HG03103 (cell line): ENCODE measurements at regions not wholly inside any gene's neighbourhood (a gene's known extent, or its start where the extent isn't known, plus 50 kb on each side); places are given as distances from the start of the nearest gene placed in this dataset.

Experiments
- ATAC-seq: cut with Tn5 transposase; IDR thresholded peaks from one replicate; pipeline ENCODE4 v1.9.1; 2021; ENCODE audit warnings: low read depth; ENCODE audit not compliant: unreplicated experiment

- ATAC-seq: no peak
These were observed 175.0 kb upstream of the HS3ST1 start for GRCh38 chr4:11603591-11604194.

GRCh38 chr4:11602606-11603340 is 174.1 kb upstream of the HS3ST1 start:
- no peak for ATAC-seq

GRCh38 chr4:11599064-11599463 is 170.4 kb upstream of the HS3ST1 start:
- ATAC-seq: no peak

- ATAC-seq: no peak
These were observed 169.9 kb upstream of the HS3ST1 start for GRCh38 chr4:11598591-11598990.

GRCh38 chr4:11597506-11597905 is 168.8 kb upstream of the HS3ST1 start:
- no peak for ATAC-seq

- no peak for ATAC-seq
These were observed 168.3 kb upstream of the HS3ST1 start for GRCh38 chr4:11596989-11597388.

GRCh38 chr4:11593576-11594116 is 165.0 kb upstream of the HS3ST1 start:
- ATAC-seq: no peak

GRCh38 chr4:11592276-11592675 is 163.6 kb upstream of the HS3ST1 start:
- ATAC-seq: no peak

GRCh38 chr4:11590132-11590531 is 161.4 kb upstream of the HS3ST1 start:
- ATAC-seq: no peak

GRCh38 chr4:11589676-11590075 is 161.0 kb upstream of the HS3ST1 start:
- no peak for ATAC-seq

- ATAC-seq: no peak
These were observed 159.1 kb upstream of the HS3ST1 start for GRCh38 chr4:11587797-11588196.

GRCh38 chr4:11585506-11585905 is 156.8 kb upstream of the HS3ST1 start:
- no peak for ATAC-seq

- ATAC-seq: no peak
These were observed 139.8 kb upstream of the HS3ST1 start for GRCh38 chr4:11568511-11568910.

GRCh38 chr4:11566444-11567022 is 137.8 kb upstream of the HS3ST1 start:
- ATAC-seq: no peak

GRCh38 chr4:11565899-11566298 is 137.2 kb upstream of the HS3ST1 start:
- ATAC-seq: no peak

GRCh38 chr4:11565213-11565612 is 136.5 kb upstream of the HS3ST1 start:
- ATAC-seq: no peak

GRCh38 chr4:11564021-11564420 is 135.3 kb upstream of the HS3ST1 start:
- no peak for ATAC-seq

GRCh38 chr4:11549525-11549924 is 120.8 kb upstream of the HS3ST1 start:
- no peak for ATAC-seq

- ATAC-seq: peak; percentile 69
These were observed 119.9 kb upstream of the HS3ST1 start for GRCh38 chr4:11548597-11549082.

GRCh38 chr4:11546391-11547175 is 117.9 kb upstream of the HS3ST1 start:
- no peak for ATAC-seq

- ATAC-seq: no peak
These were observed 117.0 kb upstream of the HS3ST1 start for GRCh38 chr4:11545651-11546050.
